ENCODE measurements at regions not wholly inside any gene's neighbourhood (a gene's known extent, or its start where the extent isn't known, plus 50 kb on each side); places are given as distances from the start of the nearest gene placed in this dataset.
A peak's percentile ranks its signal among the peaks of the same experiment; 100 is the strongest.

- POLR2A ChIA-PET: no interaction called here
- H3K4me3 Mint-ChIP-seq: no peak overlapping the region
- ATAC-seq (ENCODE audit: low read depth): no peak
These were observed 291.3 kb downstream of the COG6 start for GRCh38 chr13:39946769-39947168.

GRCh38 chr13:39951301-39951700, 295.8 kb downstream of the COG6 start:
- TF ChIP-seq, protein P1, sequence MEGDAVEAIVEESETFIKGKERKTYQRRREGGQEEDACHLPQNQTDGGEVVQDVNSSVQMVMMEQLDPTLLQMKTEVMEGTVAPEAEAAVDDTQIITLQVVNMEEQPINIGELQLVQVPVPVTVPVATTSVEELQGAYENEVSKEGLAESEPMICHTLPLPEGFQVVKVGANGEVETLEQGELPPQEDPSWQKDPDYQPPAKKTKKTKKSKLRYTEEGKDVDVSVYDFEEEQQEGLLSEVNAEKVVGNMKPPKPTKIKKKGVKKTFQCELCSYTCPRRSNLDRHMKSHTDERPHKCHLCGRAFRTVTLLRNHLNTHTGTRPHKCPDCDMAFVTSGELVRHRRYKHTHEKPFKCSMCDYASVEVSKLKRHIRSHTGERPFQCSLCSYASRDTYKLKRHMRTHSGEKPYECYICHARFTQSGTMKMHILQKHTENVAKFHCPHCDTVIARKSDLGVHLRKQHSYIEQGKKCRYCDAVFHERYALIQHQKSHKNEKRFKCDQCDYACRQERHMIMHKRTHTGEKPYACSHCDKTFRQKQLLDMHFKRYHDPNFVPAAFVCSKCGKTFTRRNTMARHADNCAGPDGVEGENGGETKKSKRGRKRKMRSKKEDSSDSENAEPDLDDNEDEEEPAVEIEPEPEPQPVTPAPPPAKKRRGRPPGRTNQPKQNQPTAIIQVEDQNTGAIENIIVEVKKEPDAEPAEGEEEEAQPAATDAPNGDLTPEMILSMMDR (IDR thresholded peaks at IDR 0.05): no peak
- ATAC-seq (ENCODE audit: low read depth): no peak
- Mint-ChIP-seq H3K36me3 (ENCODE audit: low read depth) (no peaks in the 10 kb centered on the region), H3K9me3 (no peaks in the 10 kb centered on the region), H3K27ac (no peak overlapping the region), H3K27me3 (no peaks in the 10 kb centered on the region), H3K4me3 (no peak overlapping the region), H3K4me1 (peaks cover 29% of the 10 kb centered on the region)
- intact Hi-C loops (cut with micrococcal nuclease): loop anchor here (5.0 kb wide), 1 partner anchor 76 kb away; no protein-coding TSS in a partner anchor
- DNase-seq: no peak
- POLR2A ChIA-PET: no interaction called here
- CTCF ChIA-PET: interaction anchor here (2.7 kb wide), 1 partner anchor 9 kb away, joined by 12 read pairs; no protein-coding TSS in a partner anchor

More at GRCh38 chr13:39946769-39947168, 291.3 kb downstream of the COG6 start:
- Mint-ChIP-seq H3K36me3 (ENCODE audit: low read depth) (no peaks in the 10 kb centered on the region), H3K27ac (no peak overlapping the region), H3K27me3 (peaks cover 1% of the 10 kb centered on the region), H3K4me1 (peaks cover 3% of the 10 kb centered on the region), H3K9me3 (no peaks in the 10 kb centered on the region)
- intact Hi-C loops (cut with micrococcal nuclease): no loop called here
- TF ChIP-seq, protein P1 (IDR thresholded peaks at IDR 0.05): no peak
- CTCF ChIA-PET: no interaction called here
- DNase-seq: no peak

GRCh38 chr13:39952249-39953233, 297.1 kb downstream of the COG6 start:
- no peaks in the 10 kb centered on the region for H3K9me3 Mint-ChIP-seq
- intact Hi-C loops (cut with micrococcal nuclease): loop anchor here (5.0 kb wide), 1 partner anchor 75 kb away; no protein-coding TSS in a partner anchor
- peak; percentile 46 for ATAC-seq (ENCODE audit: low read depth)
- H3K36me3 Mint-ChIP-seq (ENCODE audit: low read depth): no peaks in the 10 kb centered on the region
- TF ChIP-seq, protein P1 (IDR thresholded peaks at IDR 0.05): no peak
- H3K27me3 Mint-ChIP-seq: no peaks in the 10 kb centered on the region
- no peak overlapping the region for H3K4me3 Mint-ChIP-seq
- ChIA-PET CTCF (interaction anchor here (2.7 kb wide), 1 partner anchor 10 kb away, joined by 12 read pairs; no protein-coding TSS in a partner anchor), POLR2A (no interaction called here)
- H3K4me1 Mint-ChIP-seq: peaks cover 30% of the 10 kb centered on the region
- DNase-seq: no peak
- H3K27ac Mint-ChIP-seq: peak overlapping the region; percentile 57

DNA sequence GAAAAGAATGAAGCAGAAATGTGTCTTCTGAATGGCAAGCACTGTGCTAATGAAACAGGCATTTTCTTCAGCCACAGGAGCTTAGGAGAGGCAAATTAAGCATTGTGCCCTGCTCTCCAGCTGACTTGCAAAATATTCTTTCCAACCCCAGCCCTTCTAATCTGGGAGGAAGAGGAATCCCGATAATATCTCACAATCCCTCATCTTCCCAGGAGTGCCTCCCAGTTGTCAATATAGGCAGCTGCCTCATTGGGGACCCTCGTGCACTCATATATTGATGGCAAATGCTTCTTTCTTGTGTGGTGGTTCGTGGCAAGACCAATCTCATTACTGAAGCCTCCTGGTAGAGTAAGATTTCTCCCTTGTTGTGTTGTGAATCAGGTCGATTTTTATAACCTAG, 299.0 kb downstream of the COG6 start:
- Mint-ChIP-seq H3K27ac (no peak overlapping the region), H3K4me3 (no peak overlapping the region), H3K27me3 (no peaks in the 10 kb centered on the region), H3K4me1 (peaks cover 39% of the 10 kb centered on the region), H3K36me3 (ENCODE audit: low read depth) (no peaks in the 10 kb centered on the region), H3K9me3 (no peaks in the 10 kb centered on the region)
- intact Hi-C loops (cut with micrococcal nuclease): loop anchor here (5.0 kb wide), 1 partner anchor 73 kb away; no protein-coding TSS in a partner anchor
- ATAC-seq (ENCODE audit: low read depth) (no peak), DNase-seq (no peak)
- ChIA-PET CTCF (interaction anchor here (1.3 kb wide), 1 partner anchor 728 kb away, joined by 5 read pairs; no protein-coding TSS in a partner anchor), POLR2A (interaction anchor here (0.6 to 0.7 kb wide), 2 partner anchors 232 to 586 kb away, joined by 4 to 5 read pairs; no protein-coding TSS in a partner anchor)
- TF ChIP-seq, protein P1 (IDR thresholded peaks at IDR 0.05): no peak

DNA sequence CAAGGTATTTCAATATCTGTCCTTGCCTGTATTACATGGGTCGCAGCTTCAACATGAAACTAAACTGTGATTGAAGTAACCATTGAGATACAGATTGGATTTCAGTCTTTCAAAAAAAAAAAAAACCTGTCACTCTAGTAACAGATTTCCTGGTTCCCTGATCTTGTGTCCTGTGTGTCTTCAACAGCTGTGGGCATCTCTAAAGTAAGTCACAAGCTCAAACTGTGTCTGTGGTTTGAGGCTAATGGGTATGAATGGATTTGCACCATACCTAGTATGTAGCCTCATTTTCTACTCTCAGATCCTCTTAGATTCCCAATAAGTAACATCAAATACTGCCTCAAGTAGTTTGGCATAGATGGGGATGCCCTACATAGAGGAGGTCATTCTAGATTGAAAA, 300.1 kb downstream of the COG6 start:
- CTCF ChIA-PET: interaction anchor here (0.9 to 1.6 kb wide), 3 partner anchors 11 to 822 kb away, joined by 3 to 5 read pairs (median 4); no protein-coding TSS in a partner anchor
- Mint-ChIP-seq H3K9me3 (no peaks in the 10 kb centered on the region), H3K27me3 (no peaks in the 10 kb centered on the region), H3K36me3 (ENCODE audit: low read depth) (no peaks in the 10 kb centered on the region), H3K27ac (no peak overlapping the region), H3K4me3 (no peak overlapping the region), H3K4me1 (peaks cover 39% of the 10 kb centered on the region)
- POLR2A ChIA-PET: no interaction called here
- TF ChIP-seq, protein P1 (IDR thresholded peaks at IDR 0.05): no peak
- no peak for DNase-seq
- ATAC-seq (ENCODE audit: low read depth): no peak
- intact Hi-C loops (cut with micrococcal nuclease): no loop called here
